Choroid plexus epithelial cell (primary cell): ENCODE measurements at regions not wholly inside any gene's neighbourhood (a gene's known extent, or its start where the extent isn't known, plus 50 kb on each side); places are given as distances from the start of the nearest gene placed in this dataset.
"Not testable (repeated sequence)": the region's sequence is repeated elsewhere in the genome, so short reads cannot be mapped to it uniquely, and the experiment has no call there.

Experiments
- DNase-seq: peaks from one replicate; pipeline ENCODE4 v3.0.0-alpha.2; 2010; ENCODE audit warnings: low read depth
- H3K4me3 ChIP-seq: 2 replicates; pipeline ENCODE4 v1.5.1; 2011; ENCODE audit warnings: low read depth, mild to moderate bottlenecking, control low read depth, low read length, moderate library complexity
- CTCF ChIP-seq: conservative IDR thresholded peaks from 2 replicates; pipeline ENCODE4 v1.5.1; 2011; ENCODE audit warnings: low read depth, mild to moderate bottlenecking, control low read depth, inconsistent platforms, low read length, moderate library complexity

- no peak for TF ChIP-seq CTCF
- H3K4me3 ChIP-seq, result no peak overlapping the region
- DNase-seq, result no peak
Measured at GRCh38 chr2:39581866-39582265, 83.9 kb upstream of the TMEM178A start.

GRCh38 chr2:39583213-39583612 lies 82.5 kb upstream of the TMEM178A start:
- H3K4me3 ChIP-seq, result no peak overlapping the region
- no peak for DNase-seq
- TF ChIP-seq CTCF, result no peak

GRCh38 chr2:39583781-39584180 lies 81.9 kb upstream of the TMEM178A start:
- H3K4me3 ChIP-seq, result no peak overlapping the region
- no peak for TF ChIP-seq CTCF
- no peak for DNase-seq

- TF ChIP-seq CTCF, result no peak
- no peak overlapping the region for H3K4me3 ChIP-seq
- peak; percentile 75 for DNase-seq
Measured at GRCh38 chr2:39584283-39584965, 81.3 kb upstream of the TMEM178A start.

GRCh38 chr2:39585531-39585930 lies 80.2 kb upstream of the TMEM178A start:
- not testable (repeated sequence) for H3K4me3 ChIP-seq, DNase-seq

- no peak for DNase-seq
- H3K4me3 ChIP-seq, result no peak overlapping the region
- no peak for TF ChIP-seq CTCF
Measured at GRCh38 chr2:39587168-39587567, 78.5 kb upstream of the TMEM178A start.

GRCh38 chr2:39587641-39588040 lies 78.1 kb upstream of the TMEM178A start:
- no peak for DNase-seq
- no peak for TF ChIP-seq CTCF
- no peak overlapping the region for H3K4me3 ChIP-seq
